Progenitor cell of endocrine pancreas (in vitro differentiated cells): ENCODE measurements at regions not wholly inside any gene's neighbourhood (a gene's known extent, or its start where the extent isn't known, plus 50 kb on each side); places are given as distances from the start of the nearest gene placed in this dataset.

Experiments used
- DNase-seq: peaks from one replicate; pipeline ENCODE4 v3.0.0; 2021; ENCODE audit warnings: low spot score; ENCODE audit not compliant: unreplicated experiment
- H3K27ac Mint-ChIP-seq: 2 replicates; pipeline ENCODE4 v1.8.0; 2021; ENCODE audit warnings: mild to moderate bottlenecking, moderate library complexity, mixed read lengths
- H3K27me3 Mint-ChIP-seq: 2 replicates; pipeline ENCODE4 v1.8.0; 2021; ENCODE audit warnings: mixed read lengths
- H3K36me3 Mint-ChIP-seq: 2 replicates; pipeline ENCODE4 v1.8.0; 2022; ENCODE audit warnings: mixed read lengths; ENCODE audit not compliant: insufficient read depth
- H3K4me1 Mint-ChIP-seq: 2 replicates; pipeline ENCODE4 v1.8.0; 2021; ENCODE audit warnings: low read depth, mixed read lengths
- H3K4me3 Mint-ChIP-seq: 2 replicates; pipeline ENCODE4 v1.8.0; 2021; ENCODE audit warnings: low read depth, mild to moderate bottlenecking, moderate library complexity, mixed read lengths
- H3K9me3 Mint-ChIP-seq: 2 replicates; pipeline ENCODE4 v1.8.0; 2021; ENCODE audit warnings: low read depth, mixed read lengths
- TF ChIP-seq, protein P1 (sequence below): fragments of 200-600 bp; sonication (generic); IDR thresholded peaks from one replicate; pipeline ENCODE4 v1.5.0; 2021; ENCODE audit warnings: antibody characterized with exemption, mild to moderate bottlenecking; ENCODE audit not compliant: unreplicated experiment

- peaks cover 4% of the 10 kb centered on the region for H3K36me3 Mint-ChIP-seq
- H3K27me3 Mint-ChIP-seq: no peaks in the 10 kb centered on the region
- no peak overlapping the region for H3K27ac Mint-ChIP-seq
- H3K9me3 Mint-ChIP-seq: peaks cover 52% of the 10 kb centered on the region
- H3K4me3 Mint-ChIP-seq: no peak overlapping the region
- TF ChIP-seq, protein P1, sequence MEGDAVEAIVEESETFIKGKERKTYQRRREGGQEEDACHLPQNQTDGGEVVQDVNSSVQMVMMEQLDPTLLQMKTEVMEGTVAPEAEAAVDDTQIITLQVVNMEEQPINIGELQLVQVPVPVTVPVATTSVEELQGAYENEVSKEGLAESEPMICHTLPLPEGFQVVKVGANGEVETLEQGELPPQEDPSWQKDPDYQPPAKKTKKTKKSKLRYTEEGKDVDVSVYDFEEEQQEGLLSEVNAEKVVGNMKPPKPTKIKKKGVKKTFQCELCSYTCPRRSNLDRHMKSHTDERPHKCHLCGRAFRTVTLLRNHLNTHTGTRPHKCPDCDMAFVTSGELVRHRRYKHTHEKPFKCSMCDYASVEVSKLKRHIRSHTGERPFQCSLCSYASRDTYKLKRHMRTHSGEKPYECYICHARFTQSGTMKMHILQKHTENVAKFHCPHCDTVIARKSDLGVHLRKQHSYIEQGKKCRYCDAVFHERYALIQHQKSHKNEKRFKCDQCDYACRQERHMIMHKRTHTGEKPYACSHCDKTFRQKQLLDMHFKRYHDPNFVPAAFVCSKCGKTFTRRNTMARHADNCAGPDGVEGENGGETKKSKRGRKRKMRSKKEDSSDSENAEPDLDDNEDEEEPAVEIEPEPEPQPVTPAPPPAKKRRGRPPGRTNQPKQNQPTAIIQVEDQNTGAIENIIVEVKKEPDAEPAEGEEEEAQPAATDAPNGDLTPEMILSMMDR: no peak
- peak; percentile 9 for DNase-seq
- H3K4me1 Mint-ChIP-seq: no peaks in the 10 kb centered on the region
These were observed 373.9 kb downstream of the ALG10 start for GRCh38 chr12:34396006-34396860.

DNA sequence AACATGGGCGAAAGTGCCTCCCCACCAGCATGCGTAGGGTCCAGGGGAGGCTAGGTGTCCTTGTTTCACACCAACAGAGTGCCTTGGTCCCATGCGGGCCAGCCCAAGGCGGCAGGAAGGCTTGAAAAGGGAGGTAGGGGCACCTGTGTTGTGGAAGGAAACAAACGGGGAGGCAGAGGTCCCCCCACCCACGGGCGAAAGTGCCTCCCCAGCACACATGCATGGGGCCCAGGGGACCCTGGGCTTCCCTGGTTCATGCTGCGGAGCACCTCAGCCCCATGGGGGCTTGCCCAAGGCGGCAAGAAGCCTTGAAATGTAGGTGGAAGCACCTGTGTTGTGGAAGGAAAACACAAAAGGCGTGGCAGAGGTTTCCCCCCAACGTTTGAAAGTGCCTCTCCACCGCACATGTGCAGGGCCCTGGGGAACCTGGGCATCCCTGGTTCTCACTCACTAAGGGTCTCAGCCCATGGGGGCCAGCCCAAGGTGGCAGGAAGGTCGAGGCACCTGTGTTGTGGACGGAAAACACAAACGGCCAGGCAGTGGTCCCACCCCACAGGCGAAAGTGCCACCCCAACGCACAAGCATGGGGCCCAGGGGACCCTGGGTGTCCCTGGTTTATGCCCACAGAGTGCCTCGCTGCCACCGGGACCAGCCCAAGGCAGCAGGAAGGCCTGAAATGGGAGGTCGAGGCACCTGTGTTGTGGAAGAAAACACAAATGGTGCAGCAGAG lies 374.7 kb downstream of the ALG10 start:
- Mint-ChIP-seq H3K27ac (no peak overlapping the region), H3K36me3 (peaks cover 4% of the 10 kb centered on the region), H3K4me1 (no peaks in the 10 kb centered on the region), H3K27me3 (no peaks in the 10 kb centered on the region), H3K9me3 (peaks cover 54% of the 10 kb centered on the region), H3K4me3 (no peak overlapping the region)
- TF ChIP-seq, protein P1: no peak
- DNase-seq: peak; percentile 9

GRCh38 chr12:34397591-34398365 lies 375.5 kb downstream of the ALG10 start:
- Mint-ChIP-seq H3K4me1 (no peaks in the 10 kb centered on the region), H3K4me3 (no peak overlapping the region), H3K9me3 (peaks cover 60% of the 10 kb centered on the region), H3K27me3 (no peaks in the 10 kb centered on the region), H3K36me3 (peaks cover 4% of the 10 kb centered on the region), H3K27ac (no peak overlapping the region)
- TF ChIP-seq, protein P1: no peak
- peak; percentile 6 for DNase-seq

- Mint-ChIP-seq H3K27me3 (no peaks in the 10 kb centered on the region), H3K4me3 (no peak overlapping the region), H3K36me3 (peaks cover 3% of the 10 kb centered on the region), H3K27ac (no peak overlapping the region), H3K4me1 (no peaks in the 10 kb centered on the region), H3K9me3 (peaks cover 62% of the 10 kb centered on the region)
- TF ChIP-seq, protein P1: no peak
- DNase-seq: peak; percentile 8
These were observed 376.0 kb downstream of the ALG10 start for GRCh38 chr12:34398366-34398705.
